Cardiac fibroblast (primary cell): ENCODE measurements at regions not wholly inside any gene's neighbourhood (a gene's known extent, or its start where the extent isn't known, plus 50 kb on each side); places are given as distances from the start of the nearest gene placed in this dataset.

Experiments used
- DNase-seq, 2 donors: peaks; one replicate each; pipeline versions ENCODE4 v3.0.0 to v3.0.0-alpha.2; 2010; ENCODE audit warnings: low read depth in 2 of 2
- H3K4me3 ChIP-seq, 2 donors: replicated peaks in 1 of 2; 1 replicate in 1 of 2; 2 replicates in 1 of 2; pipeline ENCODE4 v1.5.1; 2011; ENCODE audit warnings: low read depth in 2 of 2, low read length in 2 of 2, mild to moderate bottlenecking in 2 of 2, moderate library complexity in 1 of 2
- CTCF ChIP-seq: IDR thresholded peaks from one replicate; pipeline ENCODE4 v1.5.1; 2011; ENCODE audit warnings: low read depth, mild to moderate bottlenecking, low read length, inconsistent platforms

GRCh38 chr10:7492660-7493046 lies 81.8 kb upstream of the SFMBT2 start:
- no peak for DNase-seq
- TF ChIP-seq CTCF, result no peak

DNA sequence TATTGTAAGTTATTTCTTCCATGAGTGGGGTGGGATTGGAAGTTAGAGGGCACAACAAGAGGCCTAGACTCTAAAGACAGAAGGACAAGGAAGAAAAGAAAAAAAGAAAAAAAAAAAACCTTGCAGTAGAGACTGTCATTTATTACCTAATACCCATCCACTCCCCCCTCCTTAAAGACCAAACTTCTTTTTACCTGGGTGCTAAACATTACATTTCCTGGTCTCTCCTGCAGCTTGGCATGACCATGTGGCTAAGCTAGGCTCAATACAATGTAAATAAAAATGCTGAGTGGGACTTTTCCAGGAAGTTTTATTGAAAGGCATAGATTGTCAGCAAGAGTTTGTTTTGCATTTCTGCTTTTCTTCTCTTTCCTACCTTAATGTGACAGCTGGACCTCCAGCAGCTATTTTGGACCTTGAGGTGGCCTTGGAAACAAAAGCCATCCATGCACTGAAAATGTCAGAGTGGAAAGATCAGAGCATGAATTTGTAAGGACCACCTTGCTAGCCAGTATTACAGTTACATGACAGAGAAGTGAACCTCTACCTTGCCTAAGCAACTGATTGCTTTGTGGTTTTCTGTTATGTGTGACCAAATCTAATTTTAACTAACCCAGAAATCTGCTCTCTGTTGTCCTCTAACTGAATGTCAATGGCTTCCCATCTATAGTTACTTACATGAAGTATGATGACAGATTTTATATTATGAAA lies 81.3 kb upstream of the SFMBT2 start:
- no peak for TF ChIP-seq CTCF
- H3K4me3 ChIP-seq, result no peak overlapping the region
- no peak for DNase-seq

More at GRCh38 chr10:7492660-7493046, 81.8 kb upstream of the SFMBT2 start:
- H3K4me3 ChIP-seq, result no peak overlapping the region

DNA sequence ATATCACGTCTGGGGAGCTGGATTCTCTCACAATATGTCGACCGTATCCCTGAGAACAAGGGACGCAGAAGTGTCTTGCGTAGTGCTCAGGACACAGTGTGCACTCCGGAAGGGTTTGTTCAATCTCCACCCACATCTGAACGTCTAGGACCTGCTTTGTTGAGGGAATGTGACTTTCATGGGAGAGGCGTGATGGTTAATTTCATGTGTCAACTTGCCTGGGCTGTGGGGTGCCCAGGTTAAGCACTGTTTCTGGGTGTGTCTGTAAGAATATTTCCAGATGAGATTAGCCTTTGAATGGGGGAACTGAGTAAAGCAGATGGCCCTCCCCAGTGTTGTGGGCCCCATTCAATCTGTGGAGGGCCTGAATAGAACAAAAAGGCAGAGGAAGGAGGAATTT lies 80.4 kb upstream of the SFMBT2 start:
- TF ChIP-seq CTCF, result no peak
- DNase-seq, result no peak
- H3K4me3 ChIP-seq, result no peak overlapping the region

DNA sequence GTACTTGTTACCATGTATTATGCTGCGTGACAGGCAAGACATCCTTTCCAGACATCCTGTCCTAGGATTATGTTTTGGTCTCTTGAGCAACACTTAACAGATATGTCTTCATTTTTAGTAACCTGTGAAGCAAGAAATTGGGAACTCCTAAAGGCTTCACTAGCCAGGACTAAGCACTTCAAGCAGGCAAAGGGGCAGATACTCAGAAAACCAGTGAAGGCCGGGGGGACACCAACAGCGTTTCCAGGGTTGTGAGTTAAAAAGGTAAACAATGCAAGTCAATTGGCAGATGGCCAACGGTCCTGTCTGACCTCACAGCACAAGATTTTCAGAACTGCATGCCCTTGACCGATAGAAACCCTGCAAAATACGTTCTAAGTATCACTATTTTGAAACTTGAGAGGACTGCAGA lies 77.6 kb upstream of the SFMBT2 start:
- TF ChIP-seq CTCF, result no peak
- peak; percentile 10 to 46 for DNase-seq

GRCh38 chr10:7487528-7487927 lies 76.7 kb upstream of the SFMBT2 start:
- no peak for DNase-seq
- H3K4me3 ChIP-seq, result no peak overlapping the region
- TF ChIP-seq CTCF, result no peak

More for the DNA sequence above, 77.6 kb upstream of the SFMBT2 start:
- H3K4me3 ChIP-seq, result no peak overlapping the region

DNA sequence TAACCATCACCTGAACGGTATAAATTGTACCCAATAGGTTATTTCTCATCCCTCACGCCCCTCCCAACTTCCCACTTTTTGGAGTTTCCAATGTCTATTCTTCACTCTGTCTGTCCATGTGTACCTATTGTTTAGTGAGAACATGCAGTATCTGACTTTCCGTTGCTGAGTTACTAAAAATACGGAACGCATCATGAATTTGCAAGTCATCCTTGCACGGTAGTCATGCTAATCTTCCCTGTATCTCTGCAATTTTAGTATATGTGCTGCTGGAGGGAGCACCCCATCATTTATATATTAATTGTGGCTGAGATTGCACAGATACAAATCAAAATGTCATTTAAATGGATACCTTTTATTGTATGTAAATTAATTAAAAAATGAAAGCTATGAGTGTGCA lies 75.7 kb upstream of the SFMBT2 start:
- H3K4me3 ChIP-seq, result no peak overlapping the region
- no peak for TF ChIP-seq CTCF
- no peak for DNase-seq

GRCh38 chr10:7485799-7486198 lies 75.0 kb upstream of the SFMBT2 start:
- DNase-seq, result no peak
- no peak overlapping the region for H3K4me3 ChIP-seq

More at GRCh38 chr10:7485799-7486198, 75.0 kb upstream of the SFMBT2 start:
- no peak for TF ChIP-seq CTCF
